Caco-2 (cell line): ENCODE measurements at regions not wholly inside any gene's neighbourhood (a gene's known extent, or its start where the extent isn't known, plus 50 kb on each side); places are given as distances from the start of the nearest gene placed in this dataset.

ENCODE experiments used
- BruUV-seq: library from RNA; stranded (reverse); fragments of 400-500 nt; replicated peaks from 2 replicates; lab custom pipeline; 2021; lab: Mats Ljungman, UMichigan
- CTCF ChIA-PET: fragments of 300-600 bp; sonication (Branson Sonifier 250); formaldehyde crosslinking; loops from one replicate; lab custom pipeline; 2022; ENCODE audit warnings: antibody characterized with exemption; lab: Charles Lee
- POLR2A ChIA-PET: fragments of 300-600 bp; sonication (Branson Sonifier 250); formaldehyde crosslinking; loops from one replicate; lab custom pipeline; 2022; ENCODE audit warnings: antibody characterized with exemption; lab: Charles Lee
- DNase-seq, 2 experiments: peaks; one replicate each; pipeline versions ENCODE4 v3.0.0 to v3.0.0-alpha.2; 2020 to 2022
- H3K27me3 ChIP-seq: replicated peaks from 2 replicates; pipeline ENCODE4 v1.6.0; 2011; ENCODE audit warnings: low read length; ENCODE audit not compliant: control insufficient read depth, insufficient read depth
- H3K36me3 ChIP-seq: 2 replicates; pipeline ENCODE4 v1.5.1; 2011; ENCODE audit warnings: low read length; ENCODE audit not compliant: control insufficient read depth, insufficient read depth
- H3K4me1 ChIP-seq: fragments of 250-450 bp; sonication (Bioruptor Pico); 2 replicates; pipeline ENCODE4 v1.5.1; 2020; ENCODE audit warnings: mild to moderate bottlenecking
- H3K4me3 ChIP-seq: 2 replicates; pipeline ENCODE4 v1.5.1; 2011; ENCODE audit warnings: low read depth, mild to moderate bottlenecking, control low read depth, low read length
- H3K9me3 ChIP-seq: fragments of 250-450 bp; sonication (Bioruptor Pico); 2 replicates; pipeline ENCODE4 v1.5.1; 2020; ENCODE audit warnings: mild to moderate bottlenecking, moderate library complexity
- H3K27ac Mint-ChIP-seq: one replicate; pipeline ENCODE4 v1.8.0; 2022; ENCODE audit warnings: mixed read lengths; ENCODE audit not compliant: unreplicated experiment
- H3K27me3 Mint-ChIP-seq: one replicate; pipeline ENCODE4 v1.8.0; 2022; ENCODE audit warnings: mixed read lengths; ENCODE audit not compliant: insufficient read depth, unreplicated experiment
- H3K36me3 Mint-ChIP-seq: one replicate; pipeline ENCODE4 v1.8.0; 2022; ENCODE audit warnings: mild to moderate bottlenecking, mixed read lengths; ENCODE audit not compliant: insufficient read depth, unreplicated experiment
- H3K4me1 Mint-ChIP-seq: one replicate; pipeline ENCODE4 v1.8.0; 2022; ENCODE audit warnings: low read depth, mixed read lengths; ENCODE audit not compliant: unreplicated experiment
- H3K4me3 Mint-ChIP-seq: one replicate; pipeline ENCODE4 v1.8.0; 2022; ENCODE audit warnings: mild to moderate bottlenecking, moderate library complexity, mixed read lengths; ENCODE audit not compliant: unreplicated experiment
- H3K9me3 Mint-ChIP-seq: one replicate; pipeline ENCODE4 v1.8.0; 2022; ENCODE audit warnings: mixed read lengths; ENCODE audit not compliant: unreplicated experiment
- CTCF ChIP-seq, 2 experiments: fragments of 200-600 bp in 1 of 2; IDR thresholded peaks; 1 replicate in 1 of 2; 2 replicates in 1 of 2; pipeline versions ENCODE4 v1.5.1 to v1.8.0; 2011 to 2022; ENCODE audit warnings: antibody characterized with exemption in 1 of 2, control low read depth in 1 of 2, inconsistent platforms in 1 of 2, low read depth in 1 of 2, low read length in 1 of 2, mild to moderate bottlenecking in 1 of 2, moderate library complexity in 1 of 2; ENCODE audit not compliant: insufficient read depth in 1 of 2, severe bottlenecking in 1 of 2, unreplicated experiment in 1 of 2
- intact Hi-C: fragments of 100-400 bp; cut with micrococcal nuclease; formaldehyde crosslinking; loops from one replicate; pipeline ENCODE4 v1.10.0; 2022; ENCODE audit not compliant: unreplicated experiment

- Mint-ChIP-seq H3K27ac (no peak overlapping the region), H3K36me3 (no peaks in the 10 kb centered on the region), H3K4me1 (no peaks in the 10 kb centered on the region), H3K9me3 (no peaks in the 10 kb centered on the region), H3K27me3 (no peaks in the 10 kb centered on the region), H3K4me3 (no peak overlapping the region)
- intact Hi-C loops: no loop called here
- no peaks in the 10 kb centered on the region for H3K36me3 ChIP-seq
- no peak for TF ChIP-seq CTCF (IDR thresholded peaks at IDR 0.05; ENCODE audit: insufficient read depth in 1 of 2, low read depth in 1 of 2, low read length in 1 of 2, severe bottlenecking in 1 of 2, unreplicated experiment in 1 of 2)
- H3K4me1 ChIP-seq: no peaks in the 10 kb centered on the region; the same call in 1 of the 2 replicates
- H3K4me3 ChIP-seq: no peak overlapping the region
- H3K9me3 ChIP-seq: no peaks in the 10 kb centered on the region
- no peaks in the 10 kb centered on the region; the same call in 1 of the 2 replicates for H3K27me3 ChIP-seq
- POLR2A ChIA-PET: no interaction called here
- CTCF ChIA-PET: no interaction called here
- BruUV-seq: no TSS peak
- DNase-seq: no peak
These were observed 153.4 kb downstream of the NUAK1 start for GRCh38 chr12:105985383-105985782.

- intact Hi-C loops: no loop called here
- no peaks in the 10 kb centered on the region for H3K36me3 Mint-ChIP-seq
These were observed 151.7 kb downstream of the NUAK1 start for GRCh38 chr12:105986779-105987684.

GRCh38 chr12:105987685-105988035 is 151.1 kb downstream of the NUAK1 start:
- no TSS peak for BruUV-seq
- POLR2A ChIA-PET: no interaction called here
- H3K27me3 Mint-ChIP-seq: no peaks in the 10 kb centered on the region
- Histone ChIP-seq H3K36me3 (no peaks in the 10 kb centered on the region), H3K27me3 (no peaks in the 10 kb centered on the region; the same call in 1 of the 2 replicates), H3K4me3 (no peak overlapping the region), H3K4me1 (no peaks in the 10 kb centered on the region; the same call in 1 of the 2 replicates), H3K9me3 (no peaks in the 10 kb centered on the region)
- DNase-seq: no peak
- intact Hi-C loops: no loop called here
- no peaks in the 10 kb centered on the region for H3K9me3 Mint-ChIP-seq
- CTCF ChIA-PET: no interaction called here
- no peaks in the 10 kb centered on the region for H3K36me3 Mint-ChIP-seq
- no peaks in the 10 kb centered on the region for H3K4me1 Mint-ChIP-seq
- no peak overlapping the region for H3K4me3 Mint-ChIP-seq
- no peak overlapping the region for H3K27ac Mint-ChIP-seq
- TF ChIP-seq CTCF (IDR thresholded peaks at IDR 0.05; ENCODE audit: insufficient read depth in 1 of 2, low read depth in 1 of 2, low read length in 1 of 2, severe bottlenecking in 1 of 2, unreplicated experiment in 1 of 2): no peak

More at GRCh38 chr12:105986779-105987684, 151.7 kb downstream of the NUAK1 start:
- no peaks in the 10 kb centered on the region; the same call in 1 of the 2 replicates for H3K27me3 ChIP-seq
- Mint-ChIP-seq H3K27me3 (no peaks in the 10 kb centered on the region), H3K4me1 (no peaks in the 10 kb centered on the region), H3K27ac (no peak overlapping the region), H3K9me3 (no peaks in the 10 kb centered on the region), H3K4me3 (no peak overlapping the region)
- H3K4me1 ChIP-seq: no peaks in the 10 kb centered on the region; the same call in 1 of the 2 replicates
- no peak for DNase-seq
- no TSS peak for BruUV-seq
- H3K36me3 ChIP-seq: no peaks in the 10 kb centered on the region
- TF ChIP-seq CTCF (IDR thresholded peaks at IDR 0.05; ENCODE audit: insufficient read depth in 1 of 2, low read depth in 1 of 2, low read length in 1 of 2, severe bottlenecking in 1 of 2, unreplicated experiment in 1 of 2): no peak
- ChIA-PET POLR2A (no interaction called here), CTCF (no interaction called here)
- H3K9me3 ChIP-seq: no peaks in the 10 kb centered on the region
- no peak overlapping the region for H3K4me3 ChIP-seq
